Putamen (tissue), 1 donor: ENCODE measurements at regions not wholly inside any gene's neighbourhood (a gene's known extent, or its start where the extent isn't known, plus 50 kb on each side); places are given as distances from the start of the nearest gene placed in this dataset.
"Not testable (repeated sequence)": the region's sequence is repeated elsewhere in the genome, so short reads cannot be mapped to it uniquely, and the experiment has no call there.

Experiments used
- DNase-seq: peaks from one replicate; pipeline ENCODE4 v3.0.0-alpha.2; 2016; ENCODE audit warnings: low spot score

- not testable (repeated sequence) for DNase-seq
These were observed 172.5 kb upstream of the MAGI2 start for GRCh38 chr7:79625921-79626320.

GRCh38 chr7:79624336-79624735 lies 170.9 kb upstream of the MAGI2 start:
- DNase-seq, result no peak

DNA sequence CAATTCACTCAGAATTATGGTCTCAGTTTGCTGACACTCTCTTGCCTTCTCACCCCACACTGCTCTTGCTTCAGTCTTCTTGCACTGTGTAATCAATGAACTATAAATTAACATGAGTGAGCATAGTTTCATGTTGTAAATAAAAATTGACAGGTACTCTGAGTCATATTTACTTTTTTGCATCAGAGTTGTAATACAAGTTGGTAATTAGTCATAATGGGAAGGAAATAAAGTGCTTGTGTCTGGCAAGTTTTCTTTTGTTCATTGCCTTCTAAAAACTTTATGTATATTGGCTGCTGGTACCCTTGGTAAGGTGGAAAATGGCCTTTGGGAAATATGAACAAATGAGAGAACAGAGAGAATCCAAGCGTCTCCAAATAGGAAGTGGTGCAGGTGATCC lies 169.3 kb upstream of the MAGI2 start:
- no peak for DNase-seq

- no peak for DNase-seq
These were observed 166.8 kb upstream of the MAGI2 start for GRCh38 chr7:79620291-79620690.

DNA sequence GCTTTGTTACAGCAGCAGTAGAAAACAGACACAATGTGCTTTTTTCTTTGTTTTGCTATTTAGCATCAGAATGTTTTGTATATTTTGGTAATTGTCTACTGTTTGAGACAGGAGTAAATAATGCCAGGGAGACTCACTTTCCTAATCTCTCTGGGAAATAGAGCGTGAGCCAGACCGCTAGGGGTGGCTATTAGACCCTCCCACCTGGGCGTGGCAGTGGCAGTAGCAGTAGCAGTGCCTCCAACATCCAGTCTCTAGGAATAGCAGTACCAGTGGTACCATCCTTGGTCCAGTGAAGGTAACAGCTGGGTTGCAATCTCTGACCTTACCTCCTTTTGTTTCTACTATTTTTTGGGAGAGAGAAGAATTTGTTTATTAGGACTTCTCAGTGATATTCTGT lies 165.7 kb upstream of the MAGI2 start:
- no peak for DNase-seq

GRCh38 chr7:79615871-79616640 lies 162.6 kb upstream of the MAGI2 start:
- no peak for DNase-seq

GRCh38 chr7:79615466-79615865 lies 162.0 kb upstream of the MAGI2 start:
- no peak for DNase-seq

DNA sequence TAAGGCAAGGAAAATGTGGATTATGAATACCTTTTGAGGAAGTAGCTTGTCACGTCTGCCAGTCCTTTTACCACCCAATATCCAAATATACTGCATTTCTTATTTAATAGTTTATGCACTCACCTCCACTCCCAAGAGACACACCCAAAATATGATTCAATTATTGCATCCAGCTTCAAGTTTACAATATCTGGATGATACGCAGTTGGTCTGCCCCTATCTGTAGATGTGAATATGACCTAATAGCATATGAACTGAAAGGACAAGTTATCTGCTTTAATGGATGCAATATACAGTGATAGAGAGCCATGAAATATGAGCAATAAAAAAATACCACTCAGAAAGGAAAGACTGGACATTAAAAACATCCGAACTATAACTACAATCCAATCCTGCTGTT lies 159.4 kb upstream of the MAGI2 start:
- no peak for DNase-seq

DNA sequence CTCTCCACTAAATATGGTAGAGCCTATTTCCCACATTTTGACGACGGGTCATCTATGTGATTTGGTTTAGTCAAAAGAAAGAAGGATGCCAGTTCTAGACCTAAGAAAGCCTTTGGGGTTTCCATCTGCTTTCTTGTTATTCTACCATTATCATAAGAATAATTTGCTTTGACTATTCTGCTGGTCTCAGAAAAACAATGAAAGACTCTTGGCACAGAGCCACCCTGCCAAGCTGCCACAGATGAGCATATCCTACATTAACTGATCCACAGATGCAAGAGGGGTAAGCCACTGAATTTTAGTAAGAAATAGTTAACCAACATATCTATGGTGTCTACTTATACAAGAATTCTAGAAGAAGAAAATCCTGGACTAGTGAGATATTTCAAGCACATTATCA lies 158.6 kb upstream of the MAGI2 start:
- no peak for DNase-seq

DNA sequence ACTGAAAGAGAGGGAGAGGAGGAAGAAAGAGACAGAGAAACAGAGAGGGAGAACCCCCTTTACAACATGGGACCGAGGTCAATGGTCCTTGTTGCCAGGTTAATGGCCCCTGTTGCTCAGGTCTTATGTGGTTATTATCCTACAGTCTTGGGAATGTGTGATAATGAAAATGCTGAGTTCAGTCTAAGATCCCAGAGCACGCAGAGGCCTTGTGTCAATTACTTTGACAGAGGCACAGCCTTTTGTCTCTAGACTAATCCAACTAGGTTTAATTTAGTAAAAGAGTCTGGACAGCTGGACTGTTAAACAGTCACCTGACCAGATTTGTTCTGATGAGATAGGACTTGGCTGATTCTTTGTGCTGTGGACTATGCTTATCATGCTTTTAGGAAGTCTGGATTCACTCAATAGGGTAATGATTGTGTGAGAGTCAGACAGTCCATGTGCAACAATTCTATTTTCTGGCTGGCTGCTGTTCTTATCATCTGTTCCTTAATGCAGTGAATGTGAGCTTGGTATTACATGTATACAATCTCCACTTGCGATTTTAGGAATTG lies 157.4 kb upstream of the MAGI2 start:
- no peak for DNase-seq

- DNase-seq, result no peak
These were observed 156.8 kb upstream of the MAGI2 start for GRCh38 chr7:79610313-79610712.

GRCh38 chr7:79608005-79608404 lies 154.5 kb upstream of the MAGI2 start:
- DNase-seq, result no peak

GRCh38 chr7:79604841-79605240 lies 151.4 kb upstream of the MAGI2 start:
- DNase-seq, result no peak

DNA sequence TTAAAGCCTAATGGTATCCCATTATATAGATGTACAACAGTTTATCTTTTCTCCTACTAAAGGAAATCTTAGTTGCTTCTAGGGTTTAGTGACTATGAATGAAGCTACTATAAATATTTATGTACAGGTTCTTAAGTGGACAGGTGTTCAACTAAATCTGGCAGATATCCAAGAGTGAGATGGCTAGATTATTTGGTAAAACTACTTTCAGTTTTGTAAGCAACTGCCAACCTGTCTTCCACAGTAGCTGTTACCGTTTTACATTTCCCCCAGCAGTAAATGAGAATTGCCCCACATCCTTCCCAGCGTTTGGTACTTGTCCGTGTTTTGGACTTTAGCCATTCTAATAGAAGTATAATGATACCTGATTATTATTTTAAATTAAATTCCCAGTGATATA lies 144.9 kb upstream of the MAGI2 start:
- no peak for DNase-seq

DNA sequence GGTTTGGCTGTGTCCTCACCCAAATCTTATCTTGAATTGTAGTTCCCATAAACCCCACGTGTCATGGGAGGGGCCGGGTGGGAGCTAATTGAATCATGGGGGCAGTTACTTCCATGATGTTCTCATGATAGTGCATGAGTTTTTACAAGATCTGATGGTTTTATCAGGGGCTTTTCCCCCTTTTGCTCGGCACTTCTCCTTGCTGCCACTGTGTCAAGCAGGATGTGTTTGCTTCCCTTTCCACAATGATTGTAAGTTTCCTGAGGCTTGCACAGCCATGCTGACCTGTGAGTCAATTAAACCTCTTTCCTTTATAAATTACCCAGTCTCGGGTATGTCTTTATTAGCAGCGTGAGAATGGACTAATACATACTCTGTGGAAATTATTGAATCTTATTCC lies 141.2 kb upstream of the MAGI2 start:
- DNase-seq, result not testable (repeated sequence)

- DNase-seq, result no peak
These were observed 140.4 kb upstream of the MAGI2 start for GRCh38 chr7:79593866-79594301.

- DNase-seq, result no peak
These were observed 137.6 kb upstream of the MAGI2 start for GRCh38 chr7:79590916-79591623.

GRCh38 chr7:79590391-79590790 lies 136.9 kb upstream of the MAGI2 start:
- no peak for DNase-seq

DNA sequence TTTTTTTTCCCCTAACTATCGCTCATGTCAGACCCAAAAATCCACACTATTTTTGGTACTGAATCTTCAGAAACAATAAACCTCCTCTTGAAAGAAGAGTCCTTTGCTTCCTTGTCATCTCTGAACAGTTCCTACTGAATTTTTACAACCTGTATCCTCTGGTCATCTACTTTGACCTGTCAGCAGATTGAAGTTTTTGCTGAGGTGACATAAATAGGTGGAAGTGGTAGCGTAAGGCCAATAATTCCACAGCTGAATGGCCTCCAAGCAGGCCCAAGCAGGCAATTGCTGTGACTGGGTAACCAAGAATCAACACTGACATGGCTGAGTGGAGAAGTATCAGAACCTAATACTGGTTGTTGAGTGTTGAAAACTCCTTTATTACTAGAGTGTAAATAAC lies 117.4 kb upstream of the MAGI2 start:
- no peak for DNase-seq

DNA sequence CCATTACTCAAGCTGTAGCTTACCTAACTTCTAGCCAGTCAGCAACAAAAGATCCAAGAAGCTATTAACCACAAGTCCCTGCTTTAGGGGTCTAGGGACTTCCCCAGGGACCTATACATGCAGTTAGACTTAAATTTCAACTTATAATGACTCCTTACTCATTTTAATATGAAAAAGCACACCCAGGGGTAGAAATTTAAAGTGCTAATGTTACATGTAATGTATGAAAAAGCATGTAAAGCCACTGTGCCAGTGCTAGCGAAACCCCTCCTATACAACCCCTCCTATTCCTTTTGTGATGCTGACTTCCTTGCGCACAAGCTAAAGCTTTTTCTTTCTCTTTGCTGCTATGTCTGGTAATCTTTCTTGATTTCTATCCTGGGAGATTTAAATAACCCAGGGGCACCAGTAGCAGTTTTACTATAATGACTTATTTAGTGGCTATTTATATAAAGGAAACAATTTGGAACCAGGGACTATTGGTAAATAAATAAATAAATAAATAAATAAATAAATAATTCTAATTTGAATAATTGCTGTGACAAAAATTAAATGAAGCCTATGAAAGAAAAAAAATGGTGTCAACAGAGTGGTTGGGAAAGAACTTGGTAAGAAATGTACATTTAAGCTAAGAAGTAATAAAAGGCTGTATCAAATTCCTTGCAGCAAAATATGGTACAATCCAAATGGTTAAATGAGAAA lies 110.5 kb upstream of the MAGI2 start:
- no peak for DNase-seq

DNA sequence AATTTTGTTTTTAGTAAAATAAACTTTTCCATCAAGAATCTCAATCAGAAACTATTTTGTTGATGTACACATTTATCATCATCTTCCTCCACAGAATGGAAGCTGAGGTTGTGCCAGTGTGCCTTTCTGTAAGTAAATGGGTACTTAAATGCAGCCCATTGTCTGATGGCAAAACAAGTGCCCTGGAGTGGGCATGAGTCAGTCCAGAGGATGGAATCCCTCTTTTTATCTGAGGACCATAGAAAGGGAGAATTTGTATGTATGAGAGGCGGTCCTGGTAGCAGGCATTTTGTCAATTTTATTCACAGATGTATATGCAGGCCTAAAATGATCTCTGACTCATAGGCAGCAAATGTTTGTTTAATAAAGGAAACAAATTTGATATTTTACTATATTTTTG lies 102.1 kb upstream of the MAGI2 start:
- DNase-seq, result no peak

DNA sequence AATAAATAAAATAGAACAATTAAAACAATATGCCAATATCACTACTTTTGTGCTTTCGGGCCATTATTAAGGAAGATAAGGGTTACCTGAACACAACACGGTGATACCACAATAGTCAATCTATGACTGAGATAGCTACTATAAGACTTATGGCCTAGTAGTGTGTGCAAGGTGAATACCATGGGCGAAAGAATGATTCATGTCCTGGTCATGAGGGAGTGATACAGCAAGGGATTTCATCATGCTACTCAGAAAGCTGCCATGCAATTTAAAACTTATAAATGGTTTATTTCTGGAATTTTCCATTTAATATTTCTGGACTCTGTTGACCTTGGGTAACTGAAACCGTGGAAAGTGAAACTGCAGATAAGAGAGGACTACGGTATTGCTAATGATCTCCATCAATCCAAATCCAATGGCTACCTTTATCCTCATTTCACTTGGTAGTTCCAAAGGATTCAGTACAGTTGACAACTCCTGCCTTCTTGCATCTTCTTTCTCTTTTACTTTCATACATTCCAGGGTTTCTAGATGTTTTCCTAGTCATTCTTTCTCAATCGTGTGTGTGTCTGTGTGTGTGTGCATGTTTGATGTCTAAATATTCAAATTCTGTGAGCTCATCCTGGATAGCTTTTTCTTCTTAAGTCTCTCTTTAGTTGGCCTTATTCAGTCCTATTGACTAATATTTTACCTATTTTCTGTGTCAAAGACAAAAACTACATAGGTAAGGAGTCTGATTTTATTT lies 100.5 kb upstream of the MAGI2 start:
- DNase-seq, result no peak
